ENCODE measurements at regions not wholly inside any gene's neighbourhood (a gene's known extent, or its start where the extent isn't known, plus 50 kb on each side); places are given as distances from the start of the nearest gene placed in this dataset.

GRCh38 chr10:128713471-128713870 lies 587.2 kb upstream of the MKI67 start:
- Histone ChIP-seq H3K27ac (ENCODE audit: low read depth, low read length) (no peak overlapping the region), H3K36me3 (ENCODE audit: insufficient read depth, low read length) (no peaks in the 10 kb centered on the region), H3K9me3 (ENCODE audit: insufficient read depth, low read depth, low read length) (no peaks in the 10 kb centered on the region), H3K4me1 (ENCODE audit: insufficient read depth, low read length) (peaks cover 5% of the 10 kb centered on the region), H3K4me3 (ENCODE audit: low read length) (no peak overlapping the region), H3K9ac (ENCODE audit: low read depth, low read length) (no peak overlapping the region), H3K27me3 (ENCODE audit: insufficient read depth, low read length) (no peaks in the 10 kb centered on the region)
- 94% methylated on average over 5 of the region's 5 CpGs for WGBS

GRCh38 chr10:128713874-128714570 lies 587.8 kb upstream of the MKI67 start:
- Histone ChIP-seq H3K36me3 (ENCODE audit: insufficient read depth, low read length) (no peaks in the 10 kb centered on the region), H3K4me3 (ENCODE audit: low read length) (no peak overlapping the region), H3K4me1 (ENCODE audit: insufficient read depth, low read length) (peaks cover 5% of the 10 kb centered on the region), H3K27me3 (ENCODE audit: insufficient read depth, low read length) (no peaks in the 10 kb centered on the region), H3K27ac (ENCODE audit: low read depth, low read length) (no peak overlapping the region), H3K9me3 (ENCODE audit: insufficient read depth, low read depth, low read length) (no peaks in the 10 kb centered on the region), H3K9ac (ENCODE audit: low read depth, low read length) (no peak overlapping the region)
- WGBS, result 87% methylated on average over 5 of the region's 6 CpGs

GRCh38 chr10:128714644-128715415 lies 588.6 kb upstream of the MKI67 start:
- Histone ChIP-seq H3K9me3 (ENCODE audit: insufficient read depth, low read depth, low read length) (no peaks in the 10 kb centered on the region), H3K9ac (ENCODE audit: low read depth, low read length) (no peak overlapping the region), H3K36me3 (ENCODE audit: insufficient read depth, low read length) (no peaks in the 10 kb centered on the region), H3K4me3 (ENCODE audit: low read length) (no peak overlapping the region), H3K27me3 (ENCODE audit: insufficient read depth, low read length) (no peaks in the 10 kb centered on the region), H3K27ac (ENCODE audit: low read depth, low read length) (no peak overlapping the region), H3K4me1 (ENCODE audit: insufficient read depth, low read length) (peaks cover 5% of the 10 kb centered on the region)
- 78% methylated on average over 12 of the region's 12 CpGs for WGBS

- WGBS, result 93% methylated on average over 9 of the region's 9 CpGs
- no peaks in the 10 kb centered on the region for H3K9me3 ChIP-seq (ENCODE audit: insufficient read depth, low read depth, low read length)
- no peaks in the 10 kb centered on the region for H3K27me3 ChIP-seq (ENCODE audit: insufficient read depth, low read length)
- H3K36me3 ChIP-seq (ENCODE audit: insufficient read depth, low read length), result no peaks in the 10 kb centered on the region
- H3K27ac ChIP-seq (ENCODE audit: low read depth, low read length), result no peak overlapping the region
- H3K9ac ChIP-seq (ENCODE audit: low read depth, low read length), result no peak overlapping the region
- peaks cover 5% of the 10 kb centered on the region for H3K4me1 ChIP-seq (ENCODE audit: insufficient read depth, low read length)
- H3K4me3 ChIP-seq (ENCODE audit: low read length), result no peak overlapping the region
Observed at GRCh38 chr10:128716181-128716580, 590.0 kb upstream of the MKI67 start.

- Histone ChIP-seq H3K4me1 (ENCODE audit: insufficient read depth, low read length) (no peaks in the 10 kb centered on the region), H3K27me3 (ENCODE audit: insufficient read depth, low read length) (no peaks in the 10 kb centered on the region), H3K9ac (ENCODE audit: low read depth, low read length) (no peak overlapping the region), H3K36me3 (ENCODE audit: insufficient read depth, low read length) (no peaks in the 10 kb centered on the region), H3K9me3 (ENCODE audit: insufficient read depth, low read depth, low read length) (no peaks in the 10 kb centered on the region), H3K4me3 (ENCODE audit: low read length) (no peak overlapping the region), H3K27ac (ENCODE audit: low read depth, low read length) (no peak overlapping the region)
- 91% methylated on average over 5 of the region's 5 CpGs for WGBS
Observed at GRCh38 chr10:128721963-128722445, 595.8 kb upstream of the MKI67 start.

GRCh38 chr10:128722947-128723346 lies 596.7 kb upstream of the MKI67 start:
- no peaks in the 10 kb centered on the region for H3K9me3 ChIP-seq (ENCODE audit: insufficient read depth, low read depth, low read length)
- H3K27me3 ChIP-seq (ENCODE audit: insufficient read depth, low read length), result no peaks in the 10 kb centered on the region
- H3K4me1 ChIP-seq (ENCODE audit: insufficient read depth, low read length), result peaks cover 7% of the 10 kb centered on the region
- H3K4me3 ChIP-seq (ENCODE audit: low read length), result no peak overlapping the region
- no peaks in the 10 kb centered on the region for H3K36me3 ChIP-seq (ENCODE audit: insufficient read depth, low read length)
- WGBS, result 96% methylated on average over 3 of the region's 3 CpGs
- H3K9ac ChIP-seq (ENCODE audit: low read depth, low read length), result no peak overlapping the region
- no peak overlapping the region for H3K27ac ChIP-seq (ENCODE audit: low read depth, low read length)

- Histone ChIP-seq H3K9ac (ENCODE audit: low read depth, low read length) (no peak overlapping the region), H3K9me3 (ENCODE audit: insufficient read depth, low read depth, low read length) (no peaks in the 10 kb centered on the region), H3K4me1 (ENCODE audit: insufficient read depth, low read length) (peaks cover 8% of the 10 kb centered on the region), H3K36me3 (ENCODE audit: insufficient read depth, low read length) (no peaks in the 10 kb centered on the region), H3K4me3 (ENCODE audit: low read length) (no peak overlapping the region), H3K27ac (ENCODE audit: low read depth, low read length) (no peak overlapping the region), H3K27me3 (ENCODE audit: insufficient read depth, low read length) (no peaks in the 10 kb centered on the region)
- 92% methylated on average over 14 of the region's 14 CpGs for WGBS
Observed at GRCh38 chr10:128723631-128724205, 597.5 kb upstream of the MKI67 start.

GRCh38 chr10:128725531-128725930 lies 599.3 kb upstream of the MKI67 start:
- no peak overlapping the region for H3K27ac ChIP-seq (ENCODE audit: low read depth, low read length)
- WGBS, result 95% methylated on average over 2 of the region's 2 CpGs
- H3K36me3 ChIP-seq (ENCODE audit: insufficient read depth, low read length), result no peaks in the 10 kb centered on the region
- H3K4me3 ChIP-seq (ENCODE audit: low read length), result no peak overlapping the region
- H3K4me1 ChIP-seq (ENCODE audit: insufficient read depth, low read length), result peaks cover 8% of the 10 kb centered on the region
- H3K9ac ChIP-seq (ENCODE audit: low read depth, low read length), result no peak overlapping the region
- no peaks in the 10 kb centered on the region for H3K27me3 ChIP-seq (ENCODE audit: insufficient read depth, low read length)
- H3K9me3 ChIP-seq (ENCODE audit: insufficient read depth, low read depth, low read length), result no peaks in the 10 kb centered on the region

GRCh38 chr10:128727114-128727513 lies 600.9 kb upstream of the MKI67 start:
- Histone ChIP-seq H3K27me3 (ENCODE audit: insufficient read depth, low read length) (no peaks in the 10 kb centered on the region), H3K4me1 (ENCODE audit: insufficient read depth, low read length) (peaks cover 8% of the 10 kb centered on the region), H3K9me3 (ENCODE audit: insufficient read depth, low read depth, low read length) (no peaks in the 10 kb centered on the region), H3K36me3 (ENCODE audit: insufficient read depth, low read length) (no peaks in the 10 kb centered on the region), H3K9ac (ENCODE audit: low read depth, low read length) (no peak overlapping the region), H3K4me3 (ENCODE audit: low read length) (no peak overlapping the region), H3K27ac (ENCODE audit: low read depth, low read length) (no peak overlapping the region)
- 53% methylated on average over 6 of the region's 6 CpGs for WGBS

- no peaks in the 10 kb centered on the region for H3K27me3 ChIP-seq (ENCODE audit: insufficient read depth, low read length)
- H3K27ac ChIP-seq (ENCODE audit: low read depth, low read length), result no peak overlapping the region
- H3K9ac ChIP-seq (ENCODE audit: low read depth, low read length), result no peak overlapping the region
- no peaks in the 10 kb centered on the region for H3K36me3 ChIP-seq (ENCODE audit: insufficient read depth, low read length)
- H3K4me3 ChIP-seq (ENCODE audit: low read length), result no peak overlapping the region
- WGBS, result 96% methylated on average over 4 of the region's 4 CpGs
- H3K9me3 ChIP-seq (ENCODE audit: insufficient read depth, low read depth, low read length), result no peaks in the 10 kb centered on the region
- peaks cover 8% of the 10 kb centered on the region for H3K4me1 ChIP-seq (ENCODE audit: insufficient read depth, low read length)
Observed at GRCh38 chr10:128729910-128730420, 603.7 kb upstream of the MKI67 start.

GRCh38 chr10:128730922-128731321 lies 604.7 kb upstream of the MKI67 start:
- 96% methylated on average over 13 of the region's 13 CpGs for WGBS
- H3K36me3 ChIP-seq (ENCODE audit: insufficient read depth, low read length), result no peaks in the 10 kb centered on the region
- H3K27ac ChIP-seq (ENCODE audit: low read depth, low read length), result no peak overlapping the region
- no peaks in the 10 kb centered on the region for H3K27me3 ChIP-seq (ENCODE audit: insufficient read depth, low read length)
- H3K9me3 ChIP-seq (ENCODE audit: insufficient read depth, low read depth, low read length), result no peaks in the 10 kb centered on the region
- H3K4me1 ChIP-seq (ENCODE audit: insufficient read depth, low read length), result peaks cover 8% of the 10 kb centered on the region
- no peak overlapping the region for H3K9ac ChIP-seq (ENCODE audit: low read depth, low read length)
- no peak overlapping the region for H3K4me3 ChIP-seq (ENCODE audit: low read length)
